Esophagus squamous epithelium (tissue), 5 donors: ENCODE measurements at regions not wholly inside any gene's neighbourhood (a gene's known extent, or its start where the extent isn't known, plus 50 kb on each side); places are given as distances from the start of the nearest gene placed in this dataset.

Experiments used
- DNase-seq: peaks from one replicate; lab custom pipeline; 2025; lab: John Stamatoyannopoulos, UW
- H3K27ac ChIP-seq, 4 donors: fragments of 200-600 bp; sonication (generic); one replicate each; pipeline ENCODE4 v1.5.1; 2016 to 2019; ENCODE audit warnings: mild to moderate bottlenecking in 1 of 4
- H3K27me3 ChIP-seq, 4 donors: fragments of 200-600 bp; sonication (generic); 1 replicate in 3 of 4; 2 replicates in 1 of 4; pipeline versions ENCODE4 v1.5.1 to v1.6.0; 2017 to 2021; ENCODE audit warnings: antibody characterized with exemption in 1 of 4
- H3K36me3 ChIP-seq, 3 donors: fragments of 200-600 bp; sonication (generic); one replicate each; pipeline ENCODE4 v1.5.1; 2016 to 2019
- H3K4me1 ChIP-seq, 3 donors: fragments of 200-600 bp; sonication (generic); one replicate each; pipeline ENCODE4 v1.5.1; 2017 to 2019
- H3K4me3 ChIP-seq, 4 donors: fragments of 200-600 bp; sonication (generic); 1 replicate in 3 of 4; 2 replicates in 1 of 4; pipeline ENCODE4 v1.5.1; 2016 to 2019; ENCODE audit warnings: mild to moderate bottlenecking in 2 of 4, moderate library complexity in 1 of 4
- H3K9me3 ChIP-seq, 3 donors: fragments of 200-600 bp; sonication (generic); one replicate each; pipeline ENCODE4 v1.5.1; 2016 to 2019
- CTCF ChIP-seq, 6 experiments: fragments of 450-650 bp in 4 of 6; fragments of 200-600 bp in 2 of 6; sonication (generic) in 2 of 6; IDR thresholded peaks; one replicate each; pipeline ENCODE4 v1.5.1; 2016 to 2019; ENCODE audit warnings: antibody characterized with exemption in 6 of 6, mild to moderate bottlenecking in 4 of 6, moderate library complexity in 4 of 6
- POLR2A ChIP-seq, 4 donors: fragments of 450-650 bp; IDR thresholded peaks; one replicate each; pipeline ENCODE4 v1.6.1; 2017; ENCODE audit warnings: antibody characterized with exemption in 4 of 4, mild to moderate bottlenecking in 4 of 4, moderate library complexity in 3 of 4
- WGBS, 2 donors: methylation state at CpG; one replicate each; pipeline ENCODE4 v1.1.5; 2018; 5-methylcytosine and 5-hydroxymethylcytosine counted together
- intact Hi-C: fragments of 100-400 bp; cut with DNase I; formaldehyde crosslinking; loops from one replicate; pipeline ENCODE4 v1.15.0; 2022
- donor health status: DM: yes; HTN: yes; CAD: no.

GRCh38 chrX:5341902-5342301, 886.8 kb downstream of the NLGN4X start:
- TF ChIP-seq POLR2A (IDR thresholded peaks at IDR 0.05) (no peak), CTCF (IDR thresholded peaks at IDR 0.05) (no peak)
- no peaks in the 10 kb centered on the region for H3K36me3 ChIP-seq
- no peak for DNase-seq
- H3K9me3 ChIP-seq = no peaks in the 10 kb centered on the region
- H3K27me3 ChIP-seq = no peaks in the 10 kb centered on the region
- WGBS, 2 donors = 83 to 93% methylated on average over 5 of the region's 5 CpGs
- no peak overlapping the region for H3K27ac ChIP-seq
- intact Hi-C loops = no loop called here
- no peak overlapping the region for H3K4me3 ChIP-seq
- no peaks in the 10 kb centered on the region for H3K4me1 ChIP-seq

- Histone ChIP-seq H3K27ac (no peak overlapping the region), H3K27me3 (no peaks in the 10 kb centered on the region), H3K4me1 (no peaks in the 10 kb centered on the region), H3K4me3 (no peak overlapping the region), H3K36me3 (no peaks in the 10 kb centered on the region), H3K9me3 (no peaks in the 10 kb centered on the region)
- TF ChIP-seq CTCF (IDR thresholded peaks at IDR 0.05) (no peak), POLR2A (IDR thresholded peaks at IDR 0.05) (no peak)
- DNase-seq = no peak
- WGBS, 2 donors = 80 to 95% methylated on average over 3 of the region's 3 CpGs
- intact Hi-C loops = no loop called here
Measured at GRCh38 chrX:5337160-5337559, 891.5 kb downstream of the NLGN4X start.

- no peak for DNase-seq
- H3K36me3 ChIP-seq = no peaks in the 10 kb centered on the region
- no peaks in the 10 kb centered on the region for H3K4me1 ChIP-seq
- no peak for TF ChIP-seq CTCF (IDR thresholded peaks at IDR 0.05)
- no peak for TF ChIP-seq POLR2A (IDR thresholded peaks at IDR 0.05)
- no peak overlapping the region for H3K27ac ChIP-seq
- intact Hi-C loops = no loop called here
- no peaks in the 10 kb centered on the region for H3K27me3 ChIP-seq
- 63% methylated on average over 1 of the region's 1 CpG; no CpG with 5 or more reads in 1 of the 2 donors for WGBS, 2 donors
- H3K4me3 ChIP-seq = no peak overlapping the region
- peaks cover 0 to under 1% (median 0%) of the 10 kb centered on the region in 3 donors for H3K9me3 ChIP-seq
Measured at GRCh38 chrX:5324546-5324945, 904.1 kb downstream of the NLGN4X start.

- no peaks in the 10 kb centered on the region for H3K36me3 ChIP-seq
- WGBS, 2 donors = 48 to 67% methylated on average over 5 of the region's 5 CpGs
- no peak for TF ChIP-seq POLR2A (IDR thresholded peaks at IDR 0.05)
- no peak for TF ChIP-seq CTCF (IDR thresholded peaks at IDR 0.05)
Measured at GRCh38 chrX:5314148-5314547, 914.5 kb downstream of the NLGN4X start.

GRCh38 chrX:5307416-5307815, 921.3 kb downstream of the NLGN4X start:
- Histone ChIP-seq H3K27ac (no peak overlapping the region), H3K4me3 (no peak overlapping the region), H3K36me3 (no peaks in the 10 kb centered on the region), H3K9me3 (no peaks in the 10 kb centered on the region), H3K27me3 (no peaks in the 10 kb centered on the region), H3K4me1 (no peaks in the 10 kb centered on the region)
- WGBS, 2 donors = 20 to 42% methylated on average over 1 to 2 of the region's 2 CpGs
- intact Hi-C loops = no loop called here
- TF ChIP-seq POLR2A (IDR thresholded peaks at IDR 0.05) = no peak
- TF ChIP-seq CTCF (IDR thresholded peaks at IDR 0.05) = no peak
- no peak for DNase-seq

More at GRCh38 chrX:5314148-5314547, 914.5 kb downstream of the NLGN4X start:
- Histone ChIP-seq H3K27ac (no peak overlapping the region), H3K4me3 (no peak overlapping the region), H3K4me1 (no peaks in the 10 kb centered on the region), H3K9me3 (no peaks in the 10 kb centered on the region), H3K27me3 (no peaks in the 10 kb centered on the region)
- DNase-seq = no peak
- intact Hi-C loops = no loop called here
